ENCODE measurements at regions not wholly inside any gene's neighbourhood (a gene's known extent, or its start where the extent isn't known, plus 50 kb on each side); places are given as distances from the start of the nearest gene placed in this dataset.

- no peak overlapping the region for H2AFZ ChIP-seq (ENCODE audit: low read depth, low read length)
- H3K79me2 ChIP-seq (ENCODE audit: control insufficient read depth, insufficient read depth, low read length), result no peaks in the 10 kb centered on the region
- H3K27me3 ChIP-seq (ENCODE audit: control insufficient read depth in 2 of 2, insufficient read depth in 2 of 2, low read length in 2 of 2), result no peaks in the 10 kb centered on the region
- H3K9me1 ChIP-seq (replicated peaks; ENCODE audit: control insufficient read depth, extremely low read depth, insufficient read depth, low read length), result no peaks in the 10 kb centered on the region
- no peak overlapping the region for H3K9ac ChIP-seq (replicated peaks; ENCODE audit: extremely low read depth, insufficient read depth, low read length)
- H3K9me3 ChIP-seq (replicated peaks; ENCODE audit: control insufficient read depth, insufficient read depth, low read length), result no peaks in the 10 kb centered on the region
- peak; percentile 67 for DNase-seq (ENCODE audit: low read depth, low spot score)
- H3K36me3 ChIP-seq (ENCODE audit: control insufficient read depth in 2 of 2, extremely low read depth in 1 of 2, insufficient read depth in 2 of 2, low read length in 2 of 2), result no peaks in the 10 kb centered on the region
- TF ChIP-seq FOS (IDR thresholded peaks at IDR 0.05; ENCODE audit: borderline replicate concordance, insufficient read depth, low read length) (peak; percentile 73), JUN (IDR thresholded peaks at IDR 0.05; ENCODE audit: borderline replicate concordance, insufficient read depth, insufficient read length, low read depth) (peak; percentile 82), CTCF (IDR thresholded peaks at IDR 0.05; ENCODE audit: extremely low read depth in 1 of 2, insufficient read depth in 1 of 2, low read depth in 1 of 2, low read length in 2 of 2) (no peak)
- ChIA-PET POLR2A (no interaction called here), CTCF (interaction anchor here (0.7 to 1.2 kb wide), 6 partner anchors 8 to 668 kb away, joined by 3 to 4 read pairs (median 3); no protein-coding TSS in a partner anchor)
- peaks cover 11% of the 10 kb centered on the region for H3K4me1 ChIP-seq (ENCODE audit: control insufficient read depth, extremely low read depth, insufficient read depth, low read length)
- dilution Hi-C loops (cut with MboI; ENCODE audit: extremely low pct_ligation_motif_present, low sequenced_read_pairs), result no loop called here
- no TSS peak for BruUV-seq (replicated peaks)
- FAIRE-seq, result no peak
- H3K4me2 ChIP-seq (ENCODE audit: insufficient read depth, low read length), result peak overlapping the region; percentile 66
- H3K4me3 ChIP-seq (replicated peaks in 1 of 3; ENCODE audit: insufficient read depth in 1 of 3, low read depth in 1 of 3, low read length in 3 of 3), result no peak overlapping the region
- no peak overlapping the region for H3K27ac ChIP-seq (ENCODE audit: insufficient read depth, low read depth, low read length)
- no peaks in the 10 kb centered on the region for H4K20me1 ChIP-seq (replicated peaks; ENCODE audit: control insufficient read depth, extremely low read depth, insufficient read depth, low read length)
- intact Hi-C loops (cut with micrococcal nuclease), result loop anchor here (2.0 to 5.0 kb wide), 4 partner anchors 116 to 667 kb away; no protein-coding TSS in a partner anchor
Observed at GRCh38 chr12:24111616-24112015, 162.1 kb upstream of the SOX5 start.

GRCh38 chr12:24111086-24111485, 161.6 kb upstream of the SOX5 start:
- H3K4me1 ChIP-seq (ENCODE audit: control insufficient read depth, extremely low read depth, insufficient read depth, low read length), result peaks cover 11% of the 10 kb centered on the region
- TF ChIP-seq FOS (IDR thresholded peaks at IDR 0.05; ENCODE audit: borderline replicate concordance, insufficient read depth, low read length) (no peak), EZH2 (IDR thresholded peaks at IDR 0.05; ENCODE audit: borderline replicate concordance, low read depth, low read length, severe bottlenecking) (no peak), GATA2 (IDR thresholded peaks at IDR 0.05; ENCODE audit: insufficient read depth, insufficient read length, low read depth, low read length) (no peak), MYC (IDR thresholded peaks at IDR 0.05; ENCODE audit: low read depth, low read length) (no peak), JUN (IDR thresholded peaks at IDR 0.05; ENCODE audit: borderline replicate concordance, insufficient read depth, insufficient read length, low read depth) (no peak), POLR2AphosphoS5 (IDR thresholded peaks at IDR 0.05; ENCODE audit: insufficient read depth, low read depth, low read length) (no peak), POLR2A (IDR thresholded peaks at IDR 0.05; ENCODE audit: low read depth, low read length) (no peak), MAX (IDR thresholded peaks at IDR 0.05; ENCODE audit: insufficient read depth, insufficient read length) (no peak), CTCF (IDR thresholded peaks at IDR 0.05; ENCODE audit: extremely low read depth in 1 of 2, insufficient read depth in 1 of 2, low read depth in 1 of 2, low read length in 2 of 2) (no peak)
- H3K9me1 ChIP-seq (replicated peaks; ENCODE audit: control insufficient read depth, extremely low read depth, insufficient read depth, low read length), result no peaks in the 10 kb centered on the region
- no peaks in the 10 kb centered on the region for H3K27me3 ChIP-seq (ENCODE audit: control insufficient read depth in 2 of 2, insufficient read depth in 2 of 2, low read length in 2 of 2)
- intact Hi-C loops (cut with micrococcal nuclease) (loop anchor here (2.0 to 5.0 kb wide), 4 partner anchors 116 to 668 kb away; no protein-coding TSS in a partner anchor), dilution Hi-C loops (cut with MboI; ENCODE audit: extremely low pct_ligation_motif_present, low sequenced_read_pairs) (no loop called here)
- ChIA-PET CTCF (interaction anchor here (0.8 to 1.2 kb wide), 4 partner anchors 9 to 669 kb away, joined by 3 to 4 read pairs (median 4); no protein-coding TSS in a partner anchor), POLR2A (no interaction called here)
- BruUV-seq (replicated peaks), result no TSS peak
- no peak overlapping the region for H2AFZ ChIP-seq (ENCODE audit: low read depth, low read length)
- no peak overlapping the region for H3K27ac ChIP-seq (ENCODE audit: insufficient read depth, low read depth, low read length)
- H3K9ac ChIP-seq (replicated peaks; ENCODE audit: extremely low read depth, insufficient read depth, low read length), result no peak overlapping the region
- FAIRE-seq, result no peak
- H3K79me2 ChIP-seq (ENCODE audit: control insufficient read depth, insufficient read depth, low read length), result no peaks in the 10 kb centered on the region
- no peaks in the 10 kb centered on the region for H4K20me1 ChIP-seq (replicated peaks; ENCODE audit: control insufficient read depth, extremely low read depth, insufficient read depth, low read length)
- no peak overlapping the region for H3K4me3 ChIP-seq (replicated peaks in 1 of 3; ENCODE audit: insufficient read depth in 1 of 3, low read depth in 1 of 3, low read length in 3 of 3)
- DNase-seq (ENCODE audit: low read depth, low spot score), result no peak
- no peaks in the 10 kb centered on the region for H3K9me3 ChIP-seq (replicated peaks; ENCODE audit: control insufficient read depth, insufficient read depth, low read length)
- H3K4me2 ChIP-seq (ENCODE audit: insufficient read depth, low read length), result peak overlapping the region; percentile 66
- no peaks in the 10 kb centered on the region for H3K36me3 ChIP-seq (ENCODE audit: control insufficient read depth in 2 of 2, extremely low read depth in 1 of 2, insufficient read depth in 2 of 2, low read length in 2 of 2)
